Right lobe of liver (tissue), 6 donors: ENCODE measurements at regions not wholly inside any gene's neighbourhood (a gene's known extent, or its start where the extent isn't known, plus 50 kb on each side); places are given as distances from the start of the nearest gene placed in this dataset.

ENCODE experiments used
- ATAC-seq, 4 donors: fragments of 200-7000 bp; cut with Tn5 transposase; one replicate each; pipeline ENCODE4 v1.9.1; 2020; ENCODE audit warnings: mild to moderate bottlenecking in 4 of 4, moderate library complexity in 4 of 4
- DNase-seq, 3 donors: peaks; one replicate each; pipeline ENCODE4 v3.0.0-alpha.2; 2020
- H3K27ac ChIP-seq, 3 donors: fragments of 200-600 bp; one replicate each; pipeline ENCODE4 v1.8.0; 2022
- H3K27me3 ChIP-seq, 2 donors: fragments of 200-600 bp; one replicate each; pipeline ENCODE4 v1.8.0; 2022
- H3K36me3 ChIP-seq, 4 donors: fragments of 200-600 bp; sonication (generic) in 1 of 4; one replicate each; pipeline versions ENCODE4 v1.5.1 to v1.8.0; 2017 to 2022; ENCODE audit warnings: control low read depth in 1 of 4
- H3K4me1 ChIP-seq, 4 donors: fragments of 200-600 bp; sonication (generic) in 1 of 4; one replicate each; pipeline versions ENCODE4 v1.5.1 to v1.8.0; 2017 to 2022; ENCODE audit warnings: control low read depth in 1 of 4
- H3K4me3 ChIP-seq, 3 donors: fragments of 200-600 bp; one replicate each; pipeline ENCODE4 v1.8.0; 2022
- H3K9me3 ChIP-seq, 4 donors: fragments of 200-600 bp; sonication (generic) in 1 of 4; one replicate each; pipeline versions ENCODE4 v1.5.1 to v1.8.0; 2017 to 2022; ENCODE audit warnings: control low read depth in 1 of 4
- CTCF ChIP-seq, 4 donors: fragments of 200-600 bp in 3 of 4; fragments of 450-650 bp in 1 of 4; IDR thresholded peaks; one replicate each; pipeline versions ENCODE4 v1.5.1 to v1.8.0; 2016 to 2022; ENCODE audit warnings: antibody characterized with exemption in 4 of 4, mild to moderate bottlenecking in 2 of 4
- POLR2A ChIP-seq: fragments of 450-650 bp; IDR thresholded peaks from one replicate; pipeline ENCODE4 v1.6.1; 2017; ENCODE audit warnings: antibody characterized with exemption, mild to moderate bottlenecking
- WGBS: methylation state at CpG from one replicate; pipeline ENCODE4 v1.1.6; 2018; ENCODE audit warnings: low coverage, low lambda C conversion rate; ENCODE audit not compliant: insufficient coverage; ENCODE audit errors: missing lambda C conversion rate; 5-methylcytosine and 5-hydroxymethylcytosine counted together
- intact Hi-C, 2 donors: fragments of 100-400 bp; cut with DNase I; formaldehyde crosslinking; loops; one replicate each; pipeline versions ENCODE4 v1.11.2 to v1.14.1; 2022
- donor health status: DM: no; HTN: yes; CAD: no.
- donor health status: DM: no; HTN: no; CAD: no.
- donor health status: DM: no; HTN: no; CAD: no.
- donor health status: DM: no; HTN: yes; CAD: no.
- donor health status: DM: no; HTN: yes; CAD: no.

- Histone ChIP-seq H3K4me3 (no peak overlapping the region), H3K36me3 (no peaks in the 10 kb centered on the region), H3K27ac (no peak overlapping the region), H3K27me3 (no peaks in the 10 kb centered on the region), H3K9me3 (no peaks in the 10 kb centered on the region), H3K4me1 (no peaks in the 10 kb centered on the region)
- TF ChIP-seq CTCF (IDR thresholded peaks at IDR 0.05), result no peak
- no peak for TF ChIP-seq POLR2A
- intact Hi-C loops, result no loop called here
- DNase-seq (no peak), ATAC-seq (no peak)
- 69% methylated on average over 2 of the region's 2 CpGs for WGBS
These were observed 203.2 kb upstream of the SMLR1 start for GRCh38 chr6:130624046-130624445.

GRCh38 chr6:130625825-130626527 is 201.2 kb upstream of the SMLR1 start:
- Histone ChIP-seq H3K4me3 (no peak overlapping the region), H3K27ac (no peak overlapping the region), H3K9me3 (no peaks in the 10 kb centered on the region), H3K27me3 (no peaks in the 10 kb centered on the region), H3K4me1 (no peaks in the 10 kb centered on the region), H3K36me3 (no peaks in the 10 kb centered on the region)
- no peak for ATAC-seq
- intact Hi-C loops, result no loop called here
- WGBS, result 51% methylated on average over 3 of the region's 3 CpGs
- DNase-seq, result no peak
- TF ChIP-seq CTCF (IDR thresholded peaks at IDR 0.05), result no peak
- TF ChIP-seq POLR2A, result no peak

GRCh38 chr6:130628862-130629261 is 198.3 kb upstream of the SMLR1 start:
- TF ChIP-seq POLR2A (no peak), CTCF (IDR thresholded peaks at IDR 0.05) (no peak)
- H3K4me1 ChIP-seq, result no peaks in the 10 kb centered on the region
- H3K9me3 ChIP-seq, result no peaks in the 10 kb centered on the region
- DNase-seq (no peak), ATAC-seq (no peak)
- intact Hi-C loops, result no loop called here
- no peak overlapping the region for H3K4me3 ChIP-seq
- H3K27ac ChIP-seq, result no peak overlapping the region
- no peaks in the 10 kb centered on the region for H3K36me3 ChIP-seq
- 79% methylated on average over 4 of the region's 4 CpGs for WGBS
- H3K27me3 ChIP-seq, result no peaks in the 10 kb centered on the region

- DNase-seq, result no peak
- no peaks in the 10 kb centered on the region for H3K27me3 ChIP-seq
- H3K4me3 ChIP-seq, result no peak overlapping the region
- no peak for TF ChIP-seq CTCF (IDR thresholded peaks at IDR 0.05)
- TF ChIP-seq POLR2A, result no peak
- intact Hi-C loops, result no loop called here
- H3K9me3 ChIP-seq, result no peaks in the 10 kb centered on the region
- H3K36me3 ChIP-seq, result no peaks in the 10 kb centered on the region
- no peak for ATAC-seq
- no peaks in the 10 kb centered on the region for H3K4me1 ChIP-seq
- H3K27ac ChIP-seq, result no peak overlapping the region
These were observed 197.6 kb upstream of the SMLR1 start for GRCh38 chr6:130629640-130630039.

GRCh38 chr6:130632277-130632676 is 194.9 kb upstream of the SMLR1 start:
- no peaks in the 10 kb centered on the region for H3K27me3 ChIP-seq
- ATAC-seq (no peak), DNase-seq (no peak)
- TF ChIP-seq CTCF (IDR thresholded peaks at IDR 0.05) (no peak), POLR2A (no peak)
- no peak overlapping the region for H3K27ac ChIP-seq
- H3K4me1 ChIP-seq, result no peaks in the 10 kb centered on the region
- H3K4me3 ChIP-seq, result no peak overlapping the region
- 50% methylated on average over 9 of the region's 9 CpGs for WGBS
- H3K9me3 ChIP-seq, result no peaks in the 10 kb centered on the region
- intact Hi-C loops, result no loop called here
- H3K36me3 ChIP-seq, result no peaks in the 10 kb centered on the region
